Adrenal gland (tissue), 9 donors: ENCODE measurements at regions not wholly inside any gene's neighbourhood (a gene's known extent, or its start where the extent isn't known, plus 50 kb on each side); places are given as distances from the start of the nearest gene placed in this dataset.

Experiments used
- DNase-seq, 7 donors: peaks; one replicate each; pipeline ENCODE4 v3.0.0-alpha.2; 2019 to 2020
- H3K27ac ChIP-seq, 5 donors: fragments of 200-600 bp; sonication (generic) in 4 of 5; 1 replicate in 3 of 5; 2 replicates in 2 of 5; pipeline versions ENCODE4 v1.5.1 to v1.8.0; 2016 to 2020; ENCODE audit warnings: mild to moderate bottlenecking in 1 of 5
- H3K27me3 ChIP-seq: fragments of 200-600 bp; 2 replicates; pipeline ENCODE4 v1.8.0; 2021
- H3K36me3 ChIP-seq, 2 donors: fragments of 200-600 bp; replicated peaks in 1 of 2; 1 replicate in 1 of 2; 2 replicates in 1 of 2; pipeline versions ENCODE4 v1.5.1 to v1.8.0; 2018 to 2022
- H3K4me1 ChIP-seq, 2 donors: fragments of 200-600 bp; replicated peaks in 1 of 2; 1 replicate in 1 of 2; 2 replicates in 1 of 2; pipeline versions ENCODE4 v1.5.1 to v1.8.0; 2018 to 2021
- H3K4me3 ChIP-seq, 4 donors: fragments of 200-600 bp; sonication (generic) in 3 of 4; one replicate each; pipeline ENCODE4 v1.5.1; 2016 to 2018
- H3K9me3 ChIP-seq, 3 donors: fragments of 200-600 bp; sonication (generic) in 1 of 3; replicated peaks in 1 of 3; 1 replicate in 2 of 3; 2 replicates in 1 of 3; pipeline versions ENCODE4 v1.5.1 to v1.8.0; 2016 to 2021
- CTCF ChIP-seq, 6 experiments: fragments of 450-650 bp in 4 of 6; fragments of 200-600 bp in 2 of 6; sonication (generic) in 1 of 6; IDR thresholded peaks; 1 replicate in 5 of 6; 2 replicates in 1 of 6; pipeline versions ENCODE4 v1.5.1 to v1.8.0; 2016 to 2021; ENCODE audit warnings: antibody characterized with exemption in 6 of 6, mild to moderate bottlenecking in 2 of 6, moderate library complexity in 1 of 6
- POLR2A ChIP-seq, 2 donors: fragments of 450-650 bp; IDR thresholded peaks; one replicate each; pipeline ENCODE4 v1.6.1; 2017; ENCODE audit warnings: antibody characterized with exemption in 2 of 2, mild to moderate bottlenecking in 2 of 2, moderate library complexity in 1 of 2
- WGBS, 4 donors: extraction: QIAGEN DNeasy Blood & Tissue Kit in 2 of 4; methylation state at CpG; one replicate each; pipeline versions ENCODE4 v1.1.5 to v1.1.7; 2013 to 2017; 5-methylcytosine and 5-hydroxymethylcytosine counted together
- intact Hi-C, 2 donors: fragments of 100-400 bp; cut with DNase I; formaldehyde crosslinking; loops; one replicate each; pipeline versions ENCODE4 v1.14.1 to v1.15.0; 2022 to 2023
- donor health status: healthy with polysubstance abuse.
- donor health status: Bipolar disorder and iron deficiency.
- donor health status: DM: yes; HTN: yes; CAD: no.
- donor health status: DM: no; HTN: no; CAD: no.
- donor health status: DM: no; HTN: no; CAD: no.

- H3K27me3 ChIP-seq = no peaks in the 10 kb centered on the region
- H3K4me3 ChIP-seq = no peak overlapping the region
- H3K36me3 ChIP-seq = no peaks in the 10 kb centered on the region
- 86 to 93% (median 89%) methylated on average over 5 of the region's 5 CpGs for WGBS, 4 donors
- H3K4me1 ChIP-seq = peaks cover 0 to 5% of the 10 kb centered on the region in 2 donors
- intact Hi-C loops = loop anchor here in 1 of 2 donors (10.0 kb wide), 1 partner anchor 416 kb away; the partner anchor contains the start of genes CCDC148 and PKP4
- TF ChIP-seq POLR2A (IDR thresholded peaks at IDR 0.05) = no peak
- TF ChIP-seq CTCF (IDR thresholded peaks at IDR 0.05) = no peak
- H3K9me3 ChIP-seq = no peaks in the 10 kb centered on the region
- no peak overlapping the region for H3K27ac ChIP-seq
- no peak for DNase-seq
These were observed 62.8 kb upstream of the UPP2 start for GRCh38 chr2:158038901-158039300.

GRCh38 chr2:158034198-158034866, 67.3 kb upstream of the UPP2 start:
- Histone ChIP-seq H3K36me3 (no peaks in the 10 kb centered on the region), H3K4me3 (no peak overlapping the region), H3K27ac (no peak overlapping the region), H3K9me3 (no peaks in the 10 kb centered on the region), H3K4me1 (peaks cover 0 to 5% of the 10 kb centered on the region in 2 donors), H3K27me3 (no peaks in the 10 kb centered on the region)
- peak; percentile 57 to 83 (median 69) for DNase-seq
- WGBS, 4 donors = 9 to 19% (median 13%) methylated on average over 6 to 7 of the region's 7 CpGs
- TF ChIP-seq CTCF (IDR thresholded peaks at IDR 0.05) = peak; percentile 41 to 76 (median 66)
- TF ChIP-seq POLR2A (IDR thresholded peaks at IDR 0.05) = no peak
- intact Hi-C loops = loop anchor here in 1 of 2 donors (10.0 kb wide), 1 partner anchor 420 kb away; the partner anchor contains the start of genes CCDC148 and PKP4

- Histone ChIP-seq H3K27me3 (no peaks in the 10 kb centered on the region), H3K4me1 (peaks cover 0 to 5% of the 10 kb centered on the region in 2 donors), H3K4me3 (no peak overlapping the region), H3K36me3 (no peaks in the 10 kb centered on the region), H3K27ac (no peak overlapping the region), H3K9me3 (no peaks in the 10 kb centered on the region)
- WGBS, 4 donors = 76 to 82% (median 77%) methylated on average over 4 of the region's 4 CpGs
- TF ChIP-seq CTCF (IDR thresholded peaks at IDR 0.05) (no peak), POLR2A (IDR thresholded peaks at IDR 0.05) (no peak)
- no peak for DNase-seq
- intact Hi-C loops = loop anchor here in 1 of 2 donors (10.0 kb wide), 1 partner anchor 423 kb away; the partner anchor contains the start of genes CCDC148 and PKP4
These were observed 70.3 kb upstream of the UPP2 start for GRCh38 chr2:158031371-158031770.

- peaks cover 8 to 9% of the 10 kb centered on the region in 2 donors for H3K4me1 ChIP-seq
- H3K9me3 ChIP-seq = no peaks in the 10 kb centered on the region
- WGBS, 4 donors = 57 to 62% (median 60%) methylated on average over 11 of the region's 11 CpGs
- no peak for TF ChIP-seq POLR2A (IDR thresholded peaks at IDR 0.05)
- peak; percentile 24 to 71 (median 61) for DNase-seq
- intact Hi-C loops = loop anchor here in 1 of 2 donors (5.0 kb wide), 1 partner anchor 727 kb away; no protein-coding TSS in a partner anchor
- no peaks in the 10 kb centered on the region for H3K36me3 ChIP-seq
- H3K4me3 ChIP-seq = no peak overlapping the region
- H3K27me3 ChIP-seq = no peaks in the 10 kb centered on the region
- H3K27ac ChIP-seq = no peak overlapping the region
These were observed 76.2 kb upstream of the UPP2 start for GRCh38 chr2:158025255-158025996.
